ENCODE measurements at regions not wholly inside any gene's neighbourhood (a gene's known extent, or its start where the extent isn't known, plus 50 kb on each side); places are given as distances from the start of the nearest gene placed in this dataset.
"Not testable (repeated sequence)": the region's sequence is repeated elsewhere in the genome, so short reads cannot be mapped to it uniquely, and the experiment has no call there.

DNA sequence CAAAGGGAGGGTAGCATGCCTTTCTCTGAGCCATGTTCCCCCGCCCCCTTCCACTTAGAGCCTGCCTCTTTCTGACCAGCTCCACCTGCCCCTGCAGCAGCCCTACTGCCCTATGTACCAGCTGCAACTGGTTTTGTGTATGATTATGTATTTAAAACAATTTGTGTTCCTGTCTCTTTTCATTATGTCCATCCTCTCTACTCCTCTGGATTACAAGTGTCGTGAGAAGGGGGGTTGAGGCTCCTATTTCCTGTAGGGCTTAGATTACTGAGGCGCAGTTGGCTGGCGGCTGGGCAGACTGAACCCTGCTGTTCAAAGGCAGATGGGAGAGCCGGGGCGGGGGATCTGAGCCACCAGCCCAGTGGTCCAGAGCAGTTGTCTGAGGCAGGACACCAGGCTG lies 213.3 kb downstream of the KCNRG start:
- no peak overlapping the region for H3K27ac ChIP-seq (ENCODE audit: low read length)
- no peak for DNase-seq
- WGBS (ENCODE audit: insufficient coverage, low lambda C conversion rate): no CpG with 5 or more reads among the region's 6 CpGs
- H3K4me1 ChIP-seq (ENCODE audit: control insufficient read depth, insufficient read depth, low read length): no peaks in the 10 kb centered on the region
- no peaks in the 10 kb centered on the region for H3K36me3 ChIP-seq (ENCODE audit: control insufficient read depth, insufficient read depth, low read length)
- peaks cover 2% of the 10 kb centered on the region for H3K27me3 ChIP-seq (ENCODE audit: control insufficient read depth, insufficient read depth, low read length)
- no peaks in the 10 kb centered on the region for H3K9me3 ChIP-seq (ENCODE audit: control insufficient read depth, low read depth, low read length)
- no peak overlapping the region for H3K4me3 ChIP-seq (ENCODE audit: low read length)

DNA sequence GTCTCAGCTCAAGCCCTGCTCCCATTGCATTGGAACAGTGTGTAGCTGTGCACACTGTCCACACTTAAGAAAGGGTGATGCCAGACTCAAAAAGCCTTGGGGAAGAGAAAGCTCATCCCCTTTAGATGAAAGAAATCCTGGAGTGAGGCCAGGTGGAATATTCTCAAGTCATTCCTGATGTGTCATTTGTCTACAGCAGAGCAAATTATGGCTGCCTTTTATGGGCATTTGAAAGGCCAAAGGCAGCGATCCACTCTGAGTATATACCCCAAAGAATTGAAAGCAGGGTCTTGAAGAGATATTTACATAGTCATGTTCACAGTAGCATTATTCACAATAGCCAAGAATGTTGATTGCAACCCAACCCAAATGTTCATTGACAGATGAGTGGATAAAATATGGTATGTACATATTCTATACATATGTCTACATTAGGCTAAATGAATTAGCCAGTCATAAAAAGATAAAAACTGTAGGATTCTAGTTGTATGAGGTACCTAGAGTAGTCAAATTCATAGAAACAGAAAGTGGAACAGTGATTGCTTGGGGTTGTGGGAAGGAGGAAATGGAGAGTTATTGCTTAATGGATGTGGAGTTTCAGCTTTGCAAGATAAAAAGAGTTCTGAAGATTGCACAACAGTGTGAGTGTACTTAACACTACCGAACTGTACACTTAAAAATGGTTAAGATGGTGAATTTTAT lies 214.9 kb downstream of the KCNRG start:
- no peak overlapping the region for H3K4me3 ChIP-seq (ENCODE audit: low read length)
- H3K4me1 ChIP-seq (ENCODE audit: control insufficient read depth, insufficient read depth, low read length): no peaks in the 10 kb centered on the region
- WGBS (ENCODE audit: insufficient coverage, low lambda C conversion rate): no CpG with 5 or more reads among the region's 2 CpGs
- no peaks in the 10 kb centered on the region for H3K36me3 ChIP-seq (ENCODE audit: control insufficient read depth, insufficient read depth, low read length)
- peaks cover 2% of the 10 kb centered on the region for H3K27me3 ChIP-seq (ENCODE audit: control insufficient read depth, insufficient read depth, low read length)
- no peak overlapping the region for H3K27ac ChIP-seq (ENCODE audit: low read length)
- DNase-seq: peak; percentile 47 to 78
- no peaks in the 10 kb centered on the region for H3K9me3 ChIP-seq (ENCODE audit: control insufficient read depth, low read depth, low read length)

DNA sequence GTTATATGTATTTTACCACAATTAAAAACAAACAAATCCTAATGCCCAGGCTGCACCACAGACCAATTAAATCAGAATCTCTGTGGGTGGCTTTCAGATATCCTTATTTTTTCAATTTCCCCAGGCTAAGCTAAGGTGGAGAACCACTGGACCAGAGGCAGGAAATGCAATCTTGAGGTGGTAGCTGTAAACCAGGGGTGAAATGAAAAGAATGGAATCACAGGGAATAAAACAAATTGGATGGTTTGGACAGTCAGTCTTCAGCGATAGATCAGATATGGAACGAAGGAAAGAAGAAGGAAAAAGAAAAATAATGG lies 215.4 kb downstream of the KCNRG start:
- Histone ChIP-seq H3K27ac (ENCODE audit: low read length) (no peak overlapping the region), H3K4me1 (ENCODE audit: control insufficient read depth, insufficient read depth, low read length) (no peaks in the 10 kb centered on the region), H3K4me3 (ENCODE audit: low read length) (no peak overlapping the region), H3K36me3 (ENCODE audit: control insufficient read depth, insufficient read depth, low read length) (no peaks in the 10 kb centered on the region), H3K9me3 (ENCODE audit: control insufficient read depth, low read depth, low read length) (no peaks in the 10 kb centered on the region), H3K27me3 (ENCODE audit: control insufficient read depth, insufficient read depth, low read length) (peaks cover 2% of the 10 kb centered on the region)
- no peak for DNase-seq
- WGBS (ENCODE audit: insufficient coverage, low lambda C conversion rate): 100% methylated on average over 2 of the region's 2 CpGs

DNA sequence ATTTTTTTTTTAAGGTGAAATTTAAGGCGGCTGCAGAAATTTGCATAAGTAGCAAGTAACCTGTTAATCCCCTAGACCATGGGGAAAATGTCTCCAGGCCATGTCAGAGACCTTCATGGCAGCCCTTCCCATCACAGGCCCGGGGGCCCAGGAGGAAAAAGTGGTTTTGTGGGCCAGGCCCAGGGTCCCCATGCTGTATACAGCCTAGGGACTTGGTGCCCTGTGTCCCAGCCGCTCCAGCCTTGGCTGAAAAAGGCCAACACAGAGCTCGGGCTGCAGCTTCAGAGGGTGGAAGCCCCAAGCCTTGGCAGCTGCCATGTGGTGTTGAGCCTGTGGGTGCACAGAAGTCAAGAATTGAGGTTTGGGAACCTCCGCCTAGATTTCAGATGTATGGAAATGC lies 218.3 kb downstream of the KCNRG start:
- DNase-seq; H3K9me3 ChIP-seq (ENCODE audit: control insufficient read depth, low read depth, low read length); H3K36me3 ChIP-seq (ENCODE audit: control insufficient read depth, insufficient read depth, low read length); H3K4me1 ChIP-seq (ENCODE audit: control insufficient read depth, insufficient read depth, low read length); H3K4me3 ChIP-seq (ENCODE audit: low read length); H3K27ac ChIP-seq (ENCODE audit: low read length); H3K27me3 ChIP-seq (ENCODE audit: control insufficient read depth, insufficient read depth, low read length): not testable (repeated sequence)
- no CpG with 5 or more reads among the region's 5 CpGs for WGBS (ENCODE audit: insufficient coverage, low lambda C conversion rate)

- Histone ChIP-seq H3K4me1 (ENCODE audit: control insufficient read depth, insufficient read depth, low read length) (no peaks in the 10 kb centered on the region), H3K9me3 (ENCODE audit: control insufficient read depth, low read depth, low read length) (no peaks in the 10 kb centered on the region), H3K27me3 (ENCODE audit: control insufficient read depth, insufficient read depth, low read length) (no peaks in the 10 kb centered on the region), H3K4me3 (ENCODE audit: low read length) (no peak overlapping the region), H3K36me3 (ENCODE audit: control insufficient read depth, insufficient read depth, low read length) (no peaks in the 10 kb centered on the region), H3K27ac (ENCODE audit: low read length) (no peak overlapping the region)
- no peak for DNase-seq
- WGBS (ENCODE audit: insufficient coverage, low lambda C conversion rate): 80% methylated on average over 2 of the region's 6 CpGs
Measured at GRCh38 chr13:50235604-50236342, 220.5 kb downstream of the KCNRG start.

DNA sequence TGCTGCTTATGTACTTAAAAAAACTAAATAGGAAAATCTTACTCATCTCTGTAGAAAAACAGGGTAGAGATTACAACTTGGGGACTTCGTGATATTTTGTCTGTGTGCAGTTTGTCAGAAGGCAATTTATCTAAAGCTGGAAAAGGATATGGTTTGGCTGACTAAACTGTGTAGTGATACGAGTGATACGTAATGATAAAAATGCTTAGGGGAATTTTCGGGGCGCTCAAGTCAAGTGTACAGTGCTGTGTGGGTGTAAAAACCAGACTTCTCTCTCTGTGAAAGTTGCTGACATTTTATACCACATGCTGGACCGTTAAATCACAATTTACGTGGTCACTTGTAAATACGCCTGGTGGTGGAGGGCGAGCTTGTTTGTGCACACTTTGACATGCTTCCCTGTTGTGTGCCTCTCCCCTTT lies 221.7 kb downstream of the KCNRG start:
- 80% methylated on average over 5 of the region's 9 CpGs for WGBS (ENCODE audit: insufficient coverage, low lambda C conversion rate)
- no peak for DNase-seq
- H3K4me1 ChIP-seq (ENCODE audit: control insufficient read depth, insufficient read depth, low read length): no peaks in the 10 kb centered on the region

DNA sequence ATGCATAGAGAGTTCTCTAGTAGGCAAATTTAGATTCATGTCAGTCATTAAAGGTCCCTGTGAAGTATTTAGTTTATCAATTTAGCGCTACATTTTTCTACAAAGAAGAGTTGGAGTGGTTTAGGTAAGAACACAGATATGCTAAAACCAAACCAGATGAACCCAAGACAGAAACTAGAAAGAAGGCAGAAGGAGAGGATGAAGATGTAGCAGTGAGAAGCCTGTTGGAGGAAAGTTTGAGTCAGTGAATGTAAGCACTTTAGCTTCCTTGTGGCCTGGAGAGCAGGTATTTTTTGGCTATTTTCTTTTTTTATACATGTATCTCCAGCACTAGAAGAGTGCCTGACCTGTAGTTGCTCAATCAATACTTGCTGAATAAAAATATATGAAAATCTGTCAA lies 223.7 kb downstream of the KCNRG start:
- DNase-seq: no peak
- Histone ChIP-seq H3K4me3 (ENCODE audit: low read length) (no peak overlapping the region), H3K27me3 (ENCODE audit: control insufficient read depth, insufficient read depth, low read length) (no peaks in the 10 kb centered on the region), H3K4me1 (ENCODE audit: control insufficient read depth, insufficient read depth, low read length) (no peaks in the 10 kb centered on the region), H3K36me3 (ENCODE audit: control insufficient read depth, insufficient read depth, low read length) (no peaks in the 10 kb centered on the region), H3K9me3 (ENCODE audit: control insufficient read depth, low read depth, low read length) (no peaks in the 10 kb centered on the region), H3K27ac (ENCODE audit: low read length) (no peak overlapping the region)
- WGBS (ENCODE audit: insufficient coverage, low lambda C conversion rate): 100% methylated on average over 1 of the region's 1 CpG

More for the DNA sequence above, 221.7 kb downstream of the KCNRG start:
- Histone ChIP-seq H3K27me3 (ENCODE audit: control insufficient read depth, insufficient read depth, low read length) (no peaks in the 10 kb centered on the region), H3K9me3 (ENCODE audit: control insufficient read depth, low read depth, low read length) (no peaks in the 10 kb centered on the region), H3K4me3 (ENCODE audit: low read length) (no peak overlapping the region), H3K36me3 (ENCODE audit: control insufficient read depth, insufficient read depth, low read length) (no peaks in the 10 kb centered on the region), H3K27ac (ENCODE audit: low read length) (no peak overlapping the region)

DNA sequence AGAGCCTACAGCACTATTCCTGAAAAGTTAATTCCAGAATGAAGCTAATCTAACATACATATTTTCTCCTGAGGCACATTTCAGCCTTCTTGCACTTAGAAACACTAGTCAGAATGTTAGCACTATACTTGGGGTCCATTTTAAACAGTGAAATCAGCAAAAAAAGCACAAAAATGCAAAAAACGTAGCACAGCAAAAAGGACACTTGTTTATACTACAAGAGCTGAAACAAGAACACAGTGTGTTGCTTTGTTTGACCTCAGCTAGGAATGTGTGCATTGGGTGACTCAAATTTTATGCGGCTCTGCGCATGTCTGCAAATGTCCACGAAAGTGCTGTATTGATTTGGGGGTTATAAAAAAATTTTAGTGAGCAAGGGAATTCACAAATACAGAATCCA lies 226.2 kb downstream of the KCNRG start:
- no peak for DNase-seq
- H3K27ac ChIP-seq (ENCODE audit: low read length): no peak overlapping the region
- H3K36me3 ChIP-seq (ENCODE audit: control insufficient read depth, insufficient read depth, low read length): no peaks in the 10 kb centered on the region
- H3K9me3 ChIP-seq (ENCODE audit: control insufficient read depth, low read depth, low read length): no peaks in the 10 kb centered on the region
- no peak overlapping the region for H3K4me3 ChIP-seq (ENCODE audit: low read length)
- H3K4me1 ChIP-seq (ENCODE audit: control insufficient read depth, insufficient read depth, low read length): no peaks in the 10 kb centered on the region
- H3K27me3 ChIP-seq (ENCODE audit: control insufficient read depth, insufficient read depth, low read length): no peaks in the 10 kb centered on the region
- WGBS (ENCODE audit: insufficient coverage, low lambda C conversion rate): no CpG with 5 or more reads among the region's 4 CpGs

- Histone ChIP-seq H3K4me3 (ENCODE audit: low read length) (no peak overlapping the region), H3K36me3 (ENCODE audit: control insufficient read depth, insufficient read depth, low read length) (no peaks in the 10 kb centered on the region), H3K4me1 (ENCODE audit: control insufficient read depth, insufficient read depth, low read length) (no peaks in the 10 kb centered on the region), H3K27me3 (ENCODE audit: control insufficient read depth, insufficient read depth, low read length) (no peaks in the 10 kb centered on the region), H3K9me3 (ENCODE audit: control insufficient read depth, low read depth, low read length) (no peaks in the 10 kb centered on the region), H3K27ac (ENCODE audit: low read length) (no peak overlapping the region)
- DNase-seq: no peak
- WGBS (ENCODE audit: insufficient coverage, low lambda C conversion rate): 75% methylated on average over 1 of the region's 2 CpGs
Measured at GRCh38 chr13:50243931-50244330, 228.7 kb downstream of the KCNRG start.

GRCh38 chr13:50244355-50244712 lies 229.1 kb downstream of the KCNRG start:
- Histone ChIP-seq H3K27ac (ENCODE audit: low read length) (no peak overlapping the region), H3K27me3 (ENCODE audit: control insufficient read depth, insufficient read depth, low read length) (no peaks in the 10 kb centered on the region)
- DNase-seq: no peak

More at GRCh38 chr13:50244355-50244712, 229.1 kb downstream of the KCNRG start:
- Histone ChIP-seq H3K9me3 (ENCODE audit: control insufficient read depth, low read depth, low read length) (no peaks in the 10 kb centered on the region), H3K4me1 (ENCODE audit: control insufficient read depth, insufficient read depth, low read length) (no peaks in the 10 kb centered on the region), H3K36me3 (ENCODE audit: control insufficient read depth, insufficient read depth, low read length) (no peaks in the 10 kb centered on the region), H3K4me3 (ENCODE audit: low read length) (no peak overlapping the region)
- WGBS (ENCODE audit: insufficient coverage, low lambda C conversion rate): 80% methylated on average over 5 of the region's 6 CpGs
